CD14-positive monocyte (primary cell): ENCODE measurements at regions not wholly inside any gene's neighbourhood (a gene's known extent, or its start where the extent isn't known, plus 50 kb on each side); places are given as distances from the start of the nearest gene placed in this dataset.
A peak's percentile ranks its signal among the peaks of the same experiment; 100 is the strongest.
"Not testable (repeated sequence)": the region's sequence is repeated elsewhere in the genome, so short reads cannot be mapped to it uniquely, and the experiment has no call there.

Source experiments
- DNase-seq, 3 donors: peaks; one replicate each; pipeline ENCODE4 v3.0.0-alpha.2; 2011 to 2022
- H2AFZ ChIP-seq: 2 replicates; pipeline ENCODE4 v1.6.0; 2012; ENCODE audit warnings: mild to moderate bottlenecking, low read depth, low read length, inconsistent platforms; ENCODE audit not compliant: insufficient read depth, poor library complexity, severe bottlenecking
- H3K27ac ChIP-seq, 2 donors: 1 replicate in 1 of 2; 2 replicates in 1 of 2; pipeline ENCODE4 v1.5.1; 2012 to 2013; ENCODE audit warnings: low read length in 2 of 2, control low read depth in 1 of 2, inconsistent platforms in 1 of 2, low read depth in 1 of 2, mild to moderate bottlenecking in 1 of 2
- H3K27me3 ChIP-seq, 2 donors: one replicate each; pipeline versions ENCODE4 v1.6.0 to v1.6.1; 2011 to 2013; ENCODE audit warnings: low read length in 2 of 2; ENCODE audit not compliant: control insufficient read depth in 2 of 2, insufficient read depth in 2 of 2
- H3K36me3 ChIP-seq, 2 donors: replicated peaks in 1 of 2; 1 replicate in 1 of 2; 2 replicates in 1 of 2; pipeline versions ENCODE4 v1.5.1 to v1.6.1; 2012 to 2013; ENCODE audit warnings: low read length in 2 of 2, control low read depth in 1 of 2, inconsistent platforms in 1 of 2, mild to moderate bottlenecking in 1 of 2; ENCODE audit not compliant: insufficient read depth in 2 of 2, control insufficient read depth in 1 of 2
- H3K4me1 ChIP-seq, 2 donors: 1 replicate in 1 of 2; 2 replicates in 1 of 2; pipeline versions ENCODE4 v1.5.1 to v1.6.1; 2012 to 2013; ENCODE audit warnings: low read length in 2 of 2, control low read depth in 1 of 2, inconsistent platforms in 1 of 2, mild to moderate bottlenecking in 1 of 2, moderate library complexity in 1 of 2; ENCODE audit not compliant: insufficient read depth in 2 of 2, control insufficient read depth in 1 of 2
- H3K4me2 ChIP-seq: replicated peaks from 2 replicates; pipeline ENCODE3; 2012; ENCODE audit warnings: low read length, moderate library complexity, mild to moderate bottlenecking; ENCODE audit not compliant: poor library complexity, severe bottlenecking; ENCODE audit errors: extremely low read depth
- H3K4me3 ChIP-seq, 3 experiments: fragments of 200-600 bp in 1 of 3; sonication (generic) in 1 of 3; replicated peaks in 1 of 3; 1 replicate in 2 of 3; 2 replicates in 1 of 3; pipeline ENCODE4 v1.5.1; 2011 to 2013; ENCODE audit warnings: low read length in 3 of 3, mild to moderate bottlenecking in 3 of 3, control low read depth in 2 of 3, low read depth in 2 of 3, inconsistent platforms in 1 of 3, moderate library complexity in 1 of 3
- H3K79me2 ChIP-seq: 2 replicates; pipeline ENCODE4 v1.6.0; 2012; ENCODE audit warnings: mild to moderate bottlenecking, control low read depth, inconsistent platforms, low read length, moderate library complexity; ENCODE audit not compliant: insufficient read depth
- H3K9ac ChIP-seq: 2 replicates; pipeline ENCODE4 v1.6.0; 2017; ENCODE audit warnings: low read length, mild to moderate bottlenecking; ENCODE audit not compliant: insufficient read depth, poor library complexity, severe bottlenecking
- H3K9me3 ChIP-seq, 2 donors: replicated peaks in 1 of 2; 1 replicate in 1 of 2; 2 replicates in 1 of 2; pipeline versions ENCODE4 v1.5.1 to v1.6.1; 2012 to 2013; ENCODE audit warnings: low read length in 2 of 2, control low read depth in 1 of 2; ENCODE audit not compliant: control insufficient read depth in 1 of 2, insufficient read depth in 1 of 2
- H4K20me1 ChIP-seq: 2 replicates; pipeline ENCODE4 v1.6.0; 2012; ENCODE audit warnings: mild to moderate bottlenecking, low read length, control low read depth, moderate library complexity; ENCODE audit not compliant: insufficient read depth
- H3K27ac Mint-ChIP-seq, 7 donors: one replicate each; pipeline ENCODE4 v1.8.0; 2020; ENCODE audit warnings: mild to moderate bottlenecking in 7 of 7, mixed read lengths in 7 of 7, moderate library complexity in 6 of 7, inconsistent platforms in 2 of 7
- H3K27me3 Mint-ChIP-seq, 3 donors: one replicate each; pipeline ENCODE4 v1.8.0; 2021 to 2022; ENCODE audit warnings: low read depth in 3 of 3, mild to moderate bottlenecking in 3 of 3, mixed read lengths in 3 of 3, moderate library complexity in 3 of 3, inconsistent platforms in 1 of 3
- H3K36me3 Mint-ChIP-seq, 2 donors: one replicate each; pipeline ENCODE4 v1.8.0; 2020; ENCODE audit warnings: mixed read lengths in 2 of 2, inconsistent platforms in 1 of 2, mild to moderate bottlenecking in 1 of 2
- H3K4me1 Mint-ChIP-seq: one replicate; pipeline ENCODE4 v1.8.0; 2020; ENCODE audit warnings: mild to moderate bottlenecking, mixed read lengths
- H3K4me3 Mint-ChIP-seq, 2 donors: one replicate each; pipeline ENCODE4 v1.8.0; 2020; ENCODE audit warnings: mild to moderate bottlenecking in 2 of 2, mixed read lengths in 2 of 2, moderate library complexity in 1 of 2
- H3K9me3 Mint-ChIP-seq, 7 donors: one replicate each; pipeline ENCODE4 v1.8.0; 2020 to 2022; ENCODE audit warnings: mixed read lengths in 7 of 7, mild to moderate bottlenecking in 6 of 7, moderate library complexity in 6 of 7, inconsistent platforms in 2 of 7
- WGBS: methylation state at CpG from one replicate; pipeline ENCODE4 v1.1.5; 2013; ENCODE audit warnings: missing lambda C conversion rate; ENCODE audit not compliant: insufficient coverage; 5-methylcytosine and 5-hydroxymethylcytosine counted together
- intact Hi-C, 2 donors: fragments of 100-400 bp; cut with micrococcal nuclease; formaldehyde crosslinking; loops; one replicate each; pipeline versions ENCODE4 v1.15.0 to v1.15.1; 2023
- TF ChIP-seq, protein P1 (sequence below): fragments of 200-600 bp; IDR thresholded peaks from one replicate; pipeline ENCODE4 v1.8.0; 2022; ENCODE audit warnings: antibody characterized with exemption, mild to moderate bottlenecking

DNA sequence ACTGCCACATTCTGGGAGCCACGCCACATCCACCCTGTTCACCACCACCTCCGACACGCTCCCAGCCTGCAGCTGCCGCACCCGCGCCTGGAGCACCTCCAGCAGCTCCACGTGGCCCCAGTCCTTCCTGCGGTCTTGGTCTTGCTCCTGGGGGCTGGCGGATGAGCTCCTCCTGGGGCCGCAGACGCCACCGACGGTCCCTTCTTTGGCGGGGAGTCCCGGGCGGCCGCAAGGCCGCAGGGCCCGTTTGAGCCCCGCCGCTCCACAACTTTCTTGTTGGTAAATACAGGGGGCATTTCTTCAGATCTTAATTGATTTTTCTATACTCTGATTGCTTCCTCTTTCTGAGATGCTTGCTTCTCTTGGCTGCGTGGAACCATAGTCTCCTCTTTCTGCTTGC, 75.3 kb upstream of the MED13 start:
- Histone ChIP-seq H3K4me2 (no peak overlapping the region), H3K9ac (no peak overlapping the region), H4K20me1 (no peaks in the 10 kb centered on the region), H3K36me3 (no peaks in the 10 kb centered on the region), H3K79me2 (no peaks in the 10 kb centered on the region), H3K9me3 (no peaks in the 10 kb centered on the region), H3K27ac (no peak overlapping the region), H3K4me1 (no peaks in the 10 kb centered on the region), H3K4me3 (no peak overlapping the region), H2AFZ (no peak overlapping the region), H3K27me3 (peaks cover 3 to 22% of the 10 kb centered on the region in 2 donors)
- Mint-ChIP-seq H3K27ac (no peak overlapping the region), H3K9me3 (peaks cover 0 to 12% (median 6%) of the 10 kb centered on the region in 7 donors), H3K36me3 (no peaks in the 10 kb centered on the region), H3K4me3 (no peak overlapping the region), H3K4me1 (no peaks in the 10 kb centered on the region), H3K27me3 (peaks cover 32 to 50% (median 40%) of the 10 kb centered on the region in 3 donors)
- intact Hi-C loops: no loop called here
- DNase-seq: no peak
- TF ChIP-seq, protein P1, sequence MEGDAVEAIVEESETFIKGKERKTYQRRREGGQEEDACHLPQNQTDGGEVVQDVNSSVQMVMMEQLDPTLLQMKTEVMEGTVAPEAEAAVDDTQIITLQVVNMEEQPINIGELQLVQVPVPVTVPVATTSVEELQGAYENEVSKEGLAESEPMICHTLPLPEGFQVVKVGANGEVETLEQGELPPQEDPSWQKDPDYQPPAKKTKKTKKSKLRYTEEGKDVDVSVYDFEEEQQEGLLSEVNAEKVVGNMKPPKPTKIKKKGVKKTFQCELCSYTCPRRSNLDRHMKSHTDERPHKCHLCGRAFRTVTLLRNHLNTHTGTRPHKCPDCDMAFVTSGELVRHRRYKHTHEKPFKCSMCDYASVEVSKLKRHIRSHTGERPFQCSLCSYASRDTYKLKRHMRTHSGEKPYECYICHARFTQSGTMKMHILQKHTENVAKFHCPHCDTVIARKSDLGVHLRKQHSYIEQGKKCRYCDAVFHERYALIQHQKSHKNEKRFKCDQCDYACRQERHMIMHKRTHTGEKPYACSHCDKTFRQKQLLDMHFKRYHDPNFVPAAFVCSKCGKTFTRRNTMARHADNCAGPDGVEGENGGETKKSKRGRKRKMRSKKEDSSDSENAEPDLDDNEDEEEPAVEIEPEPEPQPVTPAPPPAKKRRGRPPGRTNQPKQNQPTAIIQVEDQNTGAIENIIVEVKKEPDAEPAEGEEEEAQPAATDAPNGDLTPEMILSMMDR: no peak
- WGBS: 80% methylated on average over 2 of the region's 22 CpGs

DNA sequence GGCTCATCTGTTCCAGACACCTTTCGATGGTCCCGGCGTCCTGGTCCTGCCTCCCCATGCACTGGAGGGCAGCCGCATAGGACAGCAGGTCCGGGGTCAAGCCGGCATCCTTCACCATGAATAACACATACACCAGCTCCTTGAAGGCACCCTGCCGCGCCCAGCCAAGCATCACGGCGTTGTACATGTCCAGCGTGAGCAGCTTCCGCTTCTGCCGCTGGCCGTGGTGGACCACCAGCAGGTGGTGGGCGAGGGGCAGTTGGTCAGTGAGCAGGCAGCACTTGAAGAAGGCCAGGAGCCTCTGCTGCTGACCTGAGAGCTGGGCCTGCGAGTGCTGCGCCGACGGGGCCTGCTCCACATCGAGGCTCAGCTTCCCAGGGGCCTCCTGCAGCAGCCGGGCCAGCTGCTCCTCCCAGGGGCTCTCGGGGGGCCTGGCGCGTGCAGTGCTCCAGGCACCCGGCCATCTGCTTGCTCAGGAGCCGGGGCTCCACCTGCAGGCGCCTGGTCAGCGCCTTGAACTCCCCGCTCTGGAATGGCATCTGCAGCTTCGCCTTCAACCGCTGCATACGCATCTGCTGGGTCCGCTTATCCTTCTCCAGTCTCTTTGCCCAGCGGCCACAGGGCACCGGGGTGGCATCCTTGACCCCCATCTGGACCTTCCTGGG, 74.7 kb upstream of the MED13 start:
- DNase-seq, H3K79me2 ChIP-seq, H3K27ac Mint-ChIP-seq, H3K4me3 ChIP-seq, H3K4me1 Mint-ChIP-seq, H3K4me2 ChIP-seq, H2AFZ ChIP-seq, H3K36me3 ChIP-seq, H3K9ac ChIP-seq, H3K27ac ChIP-seq, H3K4me1 ChIP-seq, H3K36me3 Mint-ChIP-seq, intact Hi-C loops, H3K9me3 ChIP-seq, H4K20me1 ChIP-seq: not testable (repeated sequence)
- Mint-ChIP-seq H3K4me3 (peak overlapping the region in 1 of 2 donors; percentile 65), H3K9me3 (peaks cover 0 to 12% (median 6%) of the 10 kb centered on the region in 7 donors), H3K27me3 (peaks cover 32 to 51% (median 43%) of the 10 kb centered on the region in 3 donors)
- peaks cover 3 to 22% of the 10 kb centered on the region in 2 donors for H3K27me3 ChIP-seq
- WGBS: 92% methylated on average over 31 of the region's 35 CpGs
